ENCODE measurements at regions not wholly inside any gene's neighbourhood (a gene's known extent, or its start where the extent isn't known, plus 50 kb on each side); places are given as distances from the start of the nearest gene placed in this dataset.

DNA sequence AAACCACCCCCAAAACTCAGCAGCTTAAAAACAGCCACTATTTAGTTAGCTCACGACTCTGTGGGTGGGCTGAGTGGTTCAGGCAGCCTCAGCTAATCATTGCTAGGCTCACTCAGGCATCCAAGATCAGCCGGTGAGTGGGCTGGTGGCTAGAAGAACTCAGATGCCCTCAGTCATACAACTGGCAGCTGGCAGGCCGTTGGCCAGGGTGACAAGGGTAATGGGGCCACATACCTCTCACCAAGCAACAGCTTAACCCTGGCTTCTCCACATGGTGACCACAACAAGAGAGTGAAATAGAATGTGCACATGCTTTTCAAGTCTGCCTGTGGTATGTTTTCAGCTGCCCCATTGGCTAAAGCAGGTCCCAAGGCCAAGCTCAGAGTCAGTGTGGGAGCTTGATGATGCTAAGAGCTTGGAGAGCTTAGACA is 435.4 kb upstream of the TSHZ3 start:
- DNase-seq (ENCODE audit: low spot score) = no peak

DNA sequence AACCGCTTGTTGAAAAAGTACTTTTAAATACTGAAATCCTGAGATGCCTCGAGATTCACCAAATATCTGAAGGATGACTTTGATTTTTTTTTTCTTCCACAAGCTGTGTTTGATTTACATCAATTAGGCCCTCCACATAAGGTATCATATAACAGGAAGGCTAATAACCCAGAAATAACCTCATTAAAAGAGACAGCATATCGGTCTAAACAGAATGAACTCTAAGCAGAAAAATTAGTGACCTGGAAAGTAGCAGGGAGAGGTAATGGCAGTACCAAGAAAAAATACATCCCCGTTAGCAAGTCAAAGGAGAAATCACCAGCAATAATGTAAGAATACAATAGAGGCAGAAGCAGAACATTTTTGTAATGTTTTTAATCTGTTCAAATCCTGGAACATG is 452.4 kb upstream of the TSHZ3 start:
- no peak for DNase-seq (ENCODE audit: low spot score)

DNA sequence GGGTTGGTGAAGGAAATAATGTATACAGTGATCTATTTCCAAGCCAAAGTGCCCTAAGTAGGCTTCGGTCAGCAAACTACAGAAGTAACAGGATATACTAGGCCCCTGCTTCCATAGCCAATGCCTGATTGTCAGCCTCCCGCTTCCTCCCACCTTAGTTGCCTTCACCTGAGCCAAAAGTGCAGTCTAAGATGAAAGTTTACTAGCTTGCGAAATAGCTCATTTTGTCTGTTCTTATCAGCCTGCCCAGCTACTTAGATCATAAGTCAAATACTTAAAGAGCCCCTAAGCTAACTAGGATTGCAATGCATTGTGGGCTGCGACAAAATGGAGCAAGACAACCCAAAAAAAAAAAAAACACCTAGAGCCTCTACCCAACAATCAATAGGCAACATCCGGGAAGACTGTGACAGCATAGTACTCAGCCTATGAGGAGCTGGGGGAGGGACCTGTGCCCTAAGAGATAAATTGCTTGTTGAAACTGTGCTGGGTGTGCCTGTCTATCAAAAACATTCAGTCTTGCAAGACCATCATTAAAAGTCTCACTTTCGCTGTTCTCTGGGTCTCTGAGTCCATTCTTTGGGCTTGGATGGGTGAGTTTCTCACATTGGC is 454.7 kb upstream of the TSHZ3 start:
- DNase-seq (ENCODE audit: low spot score) = no peak

DNA sequence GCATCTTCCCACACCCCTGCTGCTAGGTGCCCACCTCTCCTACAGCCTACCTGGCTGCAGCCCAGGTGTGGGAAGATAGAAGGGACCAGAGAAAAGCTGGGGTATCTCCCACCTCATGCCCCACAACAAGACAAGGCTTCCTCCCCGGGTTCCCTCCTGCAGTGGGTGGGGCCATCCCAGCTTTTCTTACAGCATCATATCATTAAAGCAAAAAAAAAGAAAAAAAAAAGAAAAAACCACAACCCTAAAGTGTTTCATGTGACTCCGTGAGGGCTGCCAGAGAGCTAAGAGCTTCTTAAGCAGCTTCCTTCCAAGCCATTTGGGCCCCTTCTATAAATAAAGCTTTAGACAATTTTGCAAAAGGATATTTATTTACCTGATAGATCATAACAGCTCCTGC is 455.4 kb upstream of the TSHZ3 start:
- DNase-seq (ENCODE audit: low spot score) = no peak

DNA sequence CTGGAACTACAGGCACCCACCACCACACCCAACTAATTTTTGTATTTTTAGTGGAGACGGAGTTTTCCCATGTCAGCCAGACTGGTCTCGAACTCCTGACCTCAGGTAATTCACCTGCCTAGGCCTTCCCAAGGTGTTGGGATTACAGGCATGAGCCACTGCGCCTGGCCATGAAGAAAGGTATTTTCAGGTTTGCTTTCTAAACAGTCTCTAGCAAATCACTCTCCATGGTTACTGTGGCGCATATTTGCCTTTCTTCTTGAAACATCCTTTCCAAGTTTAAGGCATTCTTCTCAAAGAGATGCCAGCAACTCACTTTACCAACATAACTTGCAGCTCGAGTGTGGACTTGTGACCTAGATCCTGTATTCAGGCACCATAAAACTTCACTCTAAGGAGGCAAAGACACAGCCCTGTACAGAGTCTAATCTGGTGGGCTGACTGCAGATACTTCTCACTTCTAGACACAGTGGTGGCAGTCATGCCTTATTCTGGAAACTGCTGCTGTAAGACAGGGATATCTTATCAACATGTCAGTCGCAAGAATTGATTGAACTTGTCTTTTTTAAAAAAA is 461.4 kb upstream of the TSHZ3 start:
- no peak for DNase-seq (ENCODE audit: low spot score)

DNA sequence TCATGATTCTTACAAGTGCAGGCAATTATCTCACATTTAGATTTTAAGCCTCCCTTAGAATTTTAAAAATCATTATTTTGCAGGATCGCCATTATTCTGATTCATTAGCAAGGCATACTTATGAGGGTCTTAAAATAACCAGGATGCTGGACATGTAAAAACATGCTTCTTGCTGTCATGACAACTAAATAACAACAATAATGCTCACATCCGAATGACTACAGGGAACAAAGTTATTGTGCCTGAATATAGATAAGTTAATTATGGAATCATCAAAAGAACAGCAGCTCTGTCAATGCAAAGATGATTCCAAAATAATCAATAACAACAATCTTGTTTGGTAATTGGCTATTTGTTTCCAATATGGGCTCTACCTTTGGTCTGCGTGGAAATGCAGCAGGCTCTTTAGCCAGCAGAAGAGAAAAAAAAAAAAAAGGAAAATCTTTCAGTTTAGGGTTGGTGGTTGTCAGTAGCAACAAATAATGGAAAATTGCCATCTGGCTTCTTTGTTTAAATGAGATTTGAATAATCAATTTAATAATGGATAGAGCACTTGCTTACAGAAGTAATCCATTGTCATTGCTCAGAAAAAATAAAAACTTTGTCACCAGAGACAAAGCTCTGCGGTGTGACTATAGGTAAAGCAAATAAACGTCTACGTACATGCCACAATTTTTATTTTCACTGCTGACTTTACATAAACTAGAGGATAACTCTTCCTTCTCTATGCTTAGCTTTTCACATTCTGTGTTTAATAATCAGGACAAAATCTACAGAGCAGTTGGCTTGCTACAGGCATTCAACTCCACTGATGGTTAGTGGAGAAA is 468.9 kb upstream of the TSHZ3 start:
- DNase-seq (ENCODE audit: low spot score) = no peak

DNA sequence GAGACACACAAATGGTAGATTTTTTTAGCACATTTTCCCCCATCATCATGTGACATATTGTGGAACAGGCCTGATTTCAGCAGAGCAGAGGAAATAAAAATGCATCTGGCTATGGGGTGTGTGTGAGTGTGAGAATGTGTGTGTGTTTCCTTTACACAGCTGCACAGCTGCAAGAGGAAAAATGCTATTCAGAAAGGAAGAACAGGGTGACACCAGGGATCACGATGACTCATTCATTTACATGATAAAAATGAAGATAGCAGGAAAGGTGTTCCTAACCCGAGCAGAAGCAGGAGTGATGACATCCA is 469.5 kb upstream of the TSHZ3 start:
- DNase-seq (ENCODE audit: low spot score) = no peak

DNA sequence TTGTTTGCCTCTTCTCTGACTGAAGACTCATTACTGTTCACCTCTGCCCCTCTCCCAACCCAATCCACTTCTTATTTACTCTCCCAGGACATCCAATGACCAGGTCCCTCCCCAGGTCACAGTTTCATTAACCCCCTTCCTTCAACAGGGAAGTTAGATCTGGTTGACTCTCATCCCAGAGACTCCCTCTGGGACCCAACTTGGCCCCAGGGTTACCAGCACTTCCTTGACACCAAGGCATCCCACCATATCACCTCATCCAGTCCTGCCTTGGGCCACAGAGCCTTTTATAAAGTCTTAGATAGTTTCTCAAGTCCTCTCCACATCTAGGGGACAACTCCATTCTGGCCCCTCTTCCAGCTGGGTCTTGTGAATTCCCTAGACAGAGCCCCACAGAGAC is 470.6 kb upstream of the TSHZ3 start:
- no peak for DNase-seq (ENCODE audit: low spot score)

DNA sequence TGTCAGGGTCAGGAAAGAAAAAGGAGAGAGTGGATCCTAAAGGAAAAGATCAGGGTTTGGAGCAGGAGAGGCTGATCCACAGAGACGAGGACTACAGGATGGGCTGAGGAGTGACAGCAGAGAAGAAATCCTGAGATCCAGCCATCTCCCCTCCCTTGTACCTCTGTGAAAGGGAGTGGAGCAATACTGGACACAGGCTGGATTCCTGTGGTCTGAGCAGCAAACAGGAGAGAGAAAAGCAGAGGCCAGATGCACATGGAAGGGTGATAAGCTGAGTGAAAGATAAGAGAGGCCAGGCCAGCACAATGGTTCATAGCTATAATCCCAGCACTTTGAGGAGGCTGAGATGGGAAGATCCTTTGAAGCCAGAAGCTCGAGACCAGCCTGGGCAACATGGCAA is 472.1 kb upstream of the TSHZ3 start:
- no peak for DNase-seq (ENCODE audit: low spot score)

DNA sequence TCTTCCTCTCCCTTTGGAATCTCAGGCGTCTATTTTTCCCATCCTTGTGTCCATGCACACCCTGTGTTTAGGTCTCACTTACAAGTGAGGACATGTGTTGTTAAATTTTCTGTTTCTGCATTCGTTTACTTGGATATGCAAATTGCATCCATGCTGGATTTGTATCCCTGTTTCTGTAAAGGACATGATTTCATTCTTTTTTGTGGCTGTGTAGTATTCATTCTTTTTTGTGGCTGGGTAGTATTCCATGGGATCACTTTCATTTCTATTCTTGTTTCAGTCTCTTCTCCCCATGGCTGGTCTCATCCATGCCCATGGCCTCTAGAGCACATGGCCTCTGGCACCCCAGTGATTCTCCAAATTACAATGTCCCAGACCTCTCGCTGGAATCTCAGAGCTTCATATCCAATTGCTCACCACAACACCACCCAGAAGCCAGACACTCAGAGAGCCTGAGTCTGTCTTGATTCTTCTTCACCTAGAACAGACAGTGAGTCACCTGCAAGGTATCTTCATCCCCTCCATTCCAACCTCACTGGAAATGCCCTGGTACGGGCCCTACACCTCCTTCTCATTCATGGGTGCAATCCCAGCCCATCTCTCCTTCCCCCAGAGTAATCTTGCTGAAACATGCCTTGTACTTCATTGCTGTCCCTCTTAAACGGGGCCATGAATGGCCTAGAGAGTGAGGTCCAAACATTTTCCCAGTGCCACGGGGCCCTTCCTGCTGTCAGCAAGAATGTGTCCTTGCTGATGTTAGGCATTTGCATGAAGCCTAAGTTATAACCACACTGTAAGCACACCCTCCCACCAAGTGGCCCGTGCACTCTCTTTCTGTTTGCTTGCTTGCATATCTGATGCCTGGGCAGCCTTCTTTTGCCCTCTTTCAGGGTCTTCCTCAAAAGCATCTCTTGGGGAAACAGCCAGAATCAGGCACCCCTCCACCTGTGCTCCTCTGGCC is 476.2 kb upstream of the TSHZ3 start:
- DNase-seq (ENCODE audit: low spot score) = no peak

DNA sequence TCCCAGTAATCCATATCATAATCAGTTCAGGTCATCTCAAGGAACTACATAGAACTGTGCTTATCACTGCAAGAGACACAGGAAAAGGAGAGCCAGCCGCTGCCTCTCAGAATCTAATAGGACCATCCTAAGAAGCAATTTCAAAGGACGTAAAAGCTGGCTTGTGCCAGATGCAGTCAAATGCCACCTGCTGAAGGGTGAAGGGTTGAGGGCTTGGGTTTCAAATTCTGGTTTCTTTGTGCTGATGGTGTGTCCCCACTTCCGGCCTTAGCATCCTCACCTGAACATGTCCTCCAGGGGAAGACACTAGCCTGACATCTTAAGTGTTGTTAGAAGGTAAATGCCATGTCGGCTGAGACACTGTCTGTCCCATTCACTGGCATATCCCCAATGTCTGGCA is 477.1 kb upstream of the TSHZ3 start:
- no peak for DNase-seq (ENCODE audit: low spot score)

DNA sequence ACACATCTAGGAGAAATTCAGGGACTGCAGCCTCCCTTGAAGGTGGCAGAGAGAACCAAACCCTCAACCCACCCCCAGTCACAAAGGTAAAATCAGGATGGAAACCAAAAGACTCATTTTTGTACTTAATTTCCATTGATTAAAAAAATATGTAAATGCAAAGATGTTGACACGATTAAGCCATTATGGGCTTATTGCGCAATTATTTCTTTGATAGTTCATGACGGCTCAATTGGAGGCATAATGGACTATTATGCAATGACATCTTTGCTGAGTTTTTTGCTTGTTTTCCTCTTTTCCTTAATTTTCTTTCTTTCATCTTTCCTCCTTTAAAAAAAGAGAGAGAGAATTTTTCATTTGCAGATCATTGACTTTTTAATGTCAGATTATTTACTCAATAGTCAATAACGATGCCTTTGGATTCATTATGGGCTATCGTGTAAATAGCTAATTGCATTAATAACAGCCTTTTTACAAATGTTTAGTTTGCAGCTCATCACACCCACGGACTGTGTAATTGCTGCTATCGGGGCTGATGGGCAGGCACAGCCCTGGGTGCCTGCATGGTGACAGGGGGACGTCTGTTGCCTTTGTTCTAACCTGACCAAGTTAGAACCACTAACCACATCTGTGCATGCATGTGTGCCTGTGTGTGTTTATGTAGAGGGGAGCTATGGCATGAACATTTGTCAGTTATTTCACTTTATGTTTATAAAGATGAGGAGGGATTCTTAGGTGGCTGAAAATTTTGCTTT is 482.4 kb upstream of the TSHZ3 start:
- DNase-seq (ENCODE audit: low spot score) = no peak

DNA sequence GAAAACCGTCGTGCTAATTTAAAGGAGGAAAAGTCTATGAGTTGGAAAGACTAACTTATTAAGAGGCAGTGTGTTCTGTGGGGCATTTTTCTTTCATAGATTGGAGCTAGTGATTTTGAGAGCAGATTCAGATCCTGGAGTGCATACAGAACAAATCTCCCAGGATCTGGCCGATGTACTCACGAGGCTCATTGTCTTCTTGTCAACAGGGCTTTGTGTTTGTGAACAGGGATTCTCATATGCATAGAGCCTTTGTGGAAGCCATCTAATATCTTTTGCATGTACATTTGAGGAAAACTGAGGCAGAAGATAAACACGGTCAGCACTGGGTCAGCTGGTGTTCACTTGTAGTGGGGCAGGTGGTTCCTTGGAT is 482.9 kb upstream of the TSHZ3 start:
- no peak for DNase-seq (ENCODE audit: low spot score)

DNA sequence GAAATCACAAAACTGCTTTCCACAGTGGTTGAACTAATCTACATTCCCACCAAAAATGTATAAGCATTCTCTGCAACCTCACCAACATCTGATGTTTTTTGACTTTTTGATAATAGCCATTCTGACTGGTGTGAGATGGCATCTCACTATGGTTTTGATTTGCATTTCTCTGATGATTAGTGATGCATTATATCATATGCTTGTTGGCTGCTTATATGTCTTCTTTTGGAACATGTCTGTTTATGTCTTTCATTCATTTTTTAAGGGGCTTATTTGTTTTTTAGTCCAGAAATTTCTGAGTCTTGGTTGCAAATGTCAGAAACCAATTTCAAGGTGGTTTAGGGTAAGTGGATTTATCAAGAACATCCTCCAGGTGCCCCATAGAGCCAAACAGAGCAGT is 484.8 kb upstream of the TSHZ3 start:
- DNase-seq (ENCODE audit: low spot score) = no peak

DNA sequence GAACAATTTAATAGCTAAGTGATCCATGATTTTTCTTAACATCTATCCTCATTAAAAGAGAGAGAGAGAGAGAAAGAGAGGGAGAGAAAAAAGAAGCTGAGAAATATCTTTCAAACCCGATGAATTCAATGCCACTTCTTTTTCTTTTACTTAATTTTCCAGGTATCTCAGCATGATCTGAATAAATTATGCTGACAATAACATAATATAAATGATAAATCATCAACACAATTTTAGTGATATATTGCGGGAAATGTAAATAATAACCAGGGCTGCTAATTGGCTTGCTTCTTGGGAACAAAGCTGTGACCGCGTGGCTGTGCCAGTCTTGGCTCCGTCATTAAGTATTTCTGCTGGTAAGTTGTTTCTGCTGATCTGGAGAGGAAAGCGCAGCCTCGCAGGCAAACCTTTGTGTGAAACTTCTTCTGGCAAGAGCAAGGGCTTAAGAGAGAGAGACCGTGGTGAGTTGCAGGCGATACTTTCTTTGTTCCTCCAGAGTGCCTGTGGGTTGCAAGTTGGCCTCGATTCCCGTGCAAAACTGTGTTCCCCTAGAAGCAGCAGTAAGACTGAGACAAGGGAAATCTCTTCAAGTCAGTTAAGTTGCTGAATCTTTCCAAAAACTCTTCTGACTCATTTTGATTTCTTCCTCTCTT is 489.1 kb upstream of the TSHZ3 start:
- DNase-seq (ENCODE audit: low spot score) = no peak

DNA sequence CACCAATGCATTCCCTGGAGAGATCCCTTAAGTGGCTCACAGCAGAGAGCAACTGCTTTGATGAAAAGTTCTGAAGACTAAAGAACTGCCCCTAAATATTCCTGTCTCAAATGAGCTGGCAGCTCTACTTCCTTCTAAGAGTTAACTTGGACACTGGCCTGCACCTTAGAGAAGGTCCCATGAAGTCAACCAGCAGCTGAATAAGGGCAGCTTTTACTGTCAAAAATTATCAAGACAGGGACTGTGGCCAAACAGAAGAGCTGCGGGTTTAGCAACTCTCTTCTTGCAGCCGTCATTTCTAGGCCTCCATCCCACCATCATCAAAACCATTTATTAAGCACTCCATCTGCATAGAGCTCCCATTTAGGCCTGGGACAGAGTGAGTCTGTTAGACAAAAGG is 491.1 kb upstream of the TSHZ3 start:
- no peak for DNase-seq (ENCODE audit: low spot score)

DNA sequence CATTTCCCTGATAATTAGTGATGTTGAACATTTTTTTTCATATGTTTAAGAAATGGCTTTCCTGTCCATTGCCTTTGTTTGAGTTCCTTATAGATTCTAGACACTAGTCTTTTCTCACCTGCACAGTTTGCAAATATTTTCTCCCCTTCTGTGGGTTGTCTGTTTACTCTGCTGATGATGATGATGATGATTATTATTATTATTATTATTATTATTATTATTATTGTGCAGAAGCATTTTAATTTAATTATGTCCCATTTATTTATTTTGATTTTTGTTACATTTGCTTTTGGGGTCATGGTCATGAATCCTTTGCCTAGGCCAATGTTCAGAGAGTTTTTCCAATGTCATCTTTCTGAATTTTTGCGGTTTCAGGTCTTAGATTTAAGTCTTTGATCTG is 492.5 kb upstream of the TSHZ3 start:
- no peak for DNase-seq (ENCODE audit: low spot score)

DNA sequence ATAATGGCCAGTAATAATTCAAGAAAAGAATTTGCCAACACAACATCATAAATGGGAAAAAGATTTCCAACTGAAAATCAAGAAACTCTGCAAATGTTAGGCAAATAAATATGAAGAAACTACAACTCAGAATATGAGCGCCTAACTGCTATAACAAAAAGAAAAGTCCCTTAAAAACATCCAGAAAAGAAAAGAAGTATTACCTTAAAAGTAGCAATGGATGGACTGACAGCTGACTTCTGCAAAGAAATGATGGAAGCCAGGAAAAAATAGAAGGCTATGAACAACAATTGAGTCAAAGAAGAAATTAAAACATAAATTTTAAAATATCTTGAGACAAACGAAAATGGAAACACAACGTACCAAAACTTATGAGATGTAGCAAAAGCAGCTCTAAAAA is 482.3 kb upstream of the ZNF507 start:
- no peak for DNase-seq (ENCODE audit: low spot score)

DNA sequence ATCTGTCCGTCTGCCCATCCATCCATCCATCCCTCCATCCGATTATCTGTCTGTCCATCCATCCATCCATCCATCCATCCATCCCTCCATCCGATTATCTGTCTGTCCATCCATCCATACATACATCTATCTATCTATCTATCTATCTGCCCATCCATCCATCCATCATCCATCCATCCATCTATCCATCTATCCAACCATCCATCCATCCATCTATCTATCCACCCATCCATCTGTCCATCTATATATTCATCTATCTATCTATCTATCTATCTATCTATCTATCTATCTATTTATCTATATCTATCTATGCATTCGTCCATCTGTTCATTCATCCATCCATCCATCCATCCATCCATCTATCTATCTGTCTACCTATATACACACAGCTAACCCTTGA is 471.1 kb upstream of the ZNF507 start:
- DNase-seq (ENCODE audit: low spot score) = no peak

DNA sequence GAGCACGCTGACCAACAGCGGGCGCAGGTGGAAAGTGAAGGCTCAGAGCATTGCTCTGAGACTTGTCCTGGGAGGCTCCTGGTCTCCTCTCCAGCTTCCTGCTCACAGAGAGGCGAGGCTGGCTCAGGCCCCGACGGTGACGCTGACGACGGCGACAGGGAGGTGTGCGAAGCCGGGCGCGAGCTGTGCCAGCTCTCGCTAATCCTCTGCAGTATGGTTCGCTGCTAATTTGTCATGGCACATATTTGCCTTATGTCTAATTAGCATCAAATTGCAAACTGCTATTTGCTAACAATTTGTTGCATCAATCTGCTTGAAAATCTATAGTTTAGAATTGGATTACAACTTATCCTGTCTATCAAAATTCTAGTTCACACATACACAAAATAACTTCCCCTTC is 469.8 kb upstream of the ZNF507 start:
- DNase-seq (ENCODE audit: low spot score) = no peak

DNA sequence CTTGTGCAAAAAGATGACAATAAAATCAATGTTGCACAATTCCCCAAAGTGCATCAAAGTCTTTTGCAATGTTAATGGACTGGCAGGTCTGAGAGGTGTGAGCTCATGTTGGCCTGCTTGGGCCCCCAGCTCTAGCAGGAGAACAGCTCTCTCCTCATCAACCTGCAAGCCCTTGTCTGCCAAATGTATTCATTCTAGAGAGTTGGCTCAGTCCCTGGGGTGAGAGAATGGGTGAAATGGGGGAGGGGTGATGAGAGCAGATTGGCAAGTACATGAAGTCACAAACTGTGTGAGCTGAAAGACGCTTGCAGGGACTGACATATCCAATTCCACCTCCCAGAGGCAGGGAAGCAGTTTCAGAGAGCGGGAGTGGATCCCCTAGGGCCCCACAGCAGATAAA is 465.1 kb upstream of the ZNF507 start:
- no peak for DNase-seq (ENCODE audit: low spot score)

Measured in ureter (tissue), 1 donor.